Nephron (organoid): ENCODE measurements at regions not wholly inside any gene's neighbourhood (a gene's known extent, or its start where the extent isn't known, plus 50 kb on each side); places are given as distances from the start of the nearest gene placed in this dataset.

Source experiments
- H3K27ac Mint-ChIP-seq, 3 experiments: 2 replicates each; pipeline ENCODE4 v1.8.0; 2020; ENCODE audit warnings: mixed read lengths in 3 of 3, mild to moderate bottlenecking in 2 of 3, moderate library complexity in 1 of 3
- H3K27me3 Mint-ChIP-seq: 2 replicates; pipeline ENCODE4 v1.8.0; 2021; ENCODE audit warnings: low read depth, mild to moderate bottlenecking, moderate library complexity, mixed read lengths
- H3K36me3 Mint-ChIP-seq: 2 replicates; pipeline ENCODE4 v1.8.0; 2020; ENCODE audit warnings: low read depth, mixed read lengths
- H3K4me1 Mint-ChIP-seq: 2 replicates; pipeline ENCODE4 v1.8.0; 2020; ENCODE audit warnings: mixed read lengths
- H3K4me3 Mint-ChIP-seq, 3 experiments: 2 replicates each; pipeline ENCODE4 v1.8.0; 2020; ENCODE audit warnings: mild to moderate bottlenecking in 3 of 3, mixed read lengths in 3 of 3, moderate library complexity in 2 of 3
- H3K9me3 Mint-ChIP-seq: 2 replicates; pipeline ENCODE4 v1.8.0; 2020; ENCODE audit warnings: mixed read lengths
- TF ChIP-seq, protein P1 (sequence below), 3 experiments: fragments of 200-600 bp; sonication (generic); IDR thresholded peaks; one replicate each; pipeline ENCODE4 v1.5.0; 2021; ENCODE audit warnings: antibody characterized with exemption in 3 of 3; ENCODE audit not compliant: unreplicated experiment in 3 of 3

DNA sequence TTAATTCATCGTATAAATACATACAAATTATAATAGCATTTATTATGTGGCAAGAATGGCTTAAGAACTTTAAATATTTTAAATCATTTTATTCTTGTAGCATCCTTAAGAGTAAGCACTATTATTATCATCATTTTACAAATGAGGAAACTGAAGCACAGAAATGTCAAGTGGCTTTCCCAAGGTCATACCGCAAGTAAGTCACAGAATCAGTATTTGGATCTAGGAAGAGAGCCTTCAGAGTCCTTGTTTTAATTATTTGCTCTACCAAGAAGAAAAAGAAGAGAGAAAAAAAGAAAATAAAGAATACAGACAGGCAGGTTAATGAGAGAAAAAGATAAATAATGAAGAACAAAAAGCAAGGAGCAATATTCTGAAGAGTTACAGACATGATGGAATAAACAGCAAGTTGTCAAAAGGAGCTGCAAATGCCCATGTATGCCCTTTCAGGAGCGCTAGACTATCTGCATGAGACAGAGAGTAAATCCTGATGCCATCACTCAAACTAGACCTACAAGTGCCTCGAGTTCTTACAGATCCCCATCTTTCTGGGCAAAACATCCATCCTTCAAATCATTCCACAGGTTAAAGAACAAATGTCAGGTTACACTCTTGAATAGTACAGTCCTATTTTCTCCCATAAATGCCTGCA lies 57.8 kb upstream of the ETAA1 start:
- TF ChIP-seq, protein P1, sequence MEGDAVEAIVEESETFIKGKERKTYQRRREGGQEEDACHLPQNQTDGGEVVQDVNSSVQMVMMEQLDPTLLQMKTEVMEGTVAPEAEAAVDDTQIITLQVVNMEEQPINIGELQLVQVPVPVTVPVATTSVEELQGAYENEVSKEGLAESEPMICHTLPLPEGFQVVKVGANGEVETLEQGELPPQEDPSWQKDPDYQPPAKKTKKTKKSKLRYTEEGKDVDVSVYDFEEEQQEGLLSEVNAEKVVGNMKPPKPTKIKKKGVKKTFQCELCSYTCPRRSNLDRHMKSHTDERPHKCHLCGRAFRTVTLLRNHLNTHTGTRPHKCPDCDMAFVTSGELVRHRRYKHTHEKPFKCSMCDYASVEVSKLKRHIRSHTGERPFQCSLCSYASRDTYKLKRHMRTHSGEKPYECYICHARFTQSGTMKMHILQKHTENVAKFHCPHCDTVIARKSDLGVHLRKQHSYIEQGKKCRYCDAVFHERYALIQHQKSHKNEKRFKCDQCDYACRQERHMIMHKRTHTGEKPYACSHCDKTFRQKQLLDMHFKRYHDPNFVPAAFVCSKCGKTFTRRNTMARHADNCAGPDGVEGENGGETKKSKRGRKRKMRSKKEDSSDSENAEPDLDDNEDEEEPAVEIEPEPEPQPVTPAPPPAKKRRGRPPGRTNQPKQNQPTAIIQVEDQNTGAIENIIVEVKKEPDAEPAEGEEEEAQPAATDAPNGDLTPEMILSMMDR (IDR thresholded peaks at IDR 0.05; ENCODE audit: unreplicated experiment in 3 of 3) = no peak
- no peaks in the 10 kb centered on the region for H3K36me3 Mint-ChIP-seq
- H3K9me3 Mint-ChIP-seq = peaks cover 3% of the 10 kb centered on the region
- H3K4me3 Mint-ChIP-seq = no peak overlapping the region
- H3K4me1 Mint-ChIP-seq = no peaks in the 10 kb centered on the region
- no peaks in the 10 kb centered on the region for H3K27me3 Mint-ChIP-seq
- H3K27ac Mint-ChIP-seq = no peak overlapping the region

DNA sequence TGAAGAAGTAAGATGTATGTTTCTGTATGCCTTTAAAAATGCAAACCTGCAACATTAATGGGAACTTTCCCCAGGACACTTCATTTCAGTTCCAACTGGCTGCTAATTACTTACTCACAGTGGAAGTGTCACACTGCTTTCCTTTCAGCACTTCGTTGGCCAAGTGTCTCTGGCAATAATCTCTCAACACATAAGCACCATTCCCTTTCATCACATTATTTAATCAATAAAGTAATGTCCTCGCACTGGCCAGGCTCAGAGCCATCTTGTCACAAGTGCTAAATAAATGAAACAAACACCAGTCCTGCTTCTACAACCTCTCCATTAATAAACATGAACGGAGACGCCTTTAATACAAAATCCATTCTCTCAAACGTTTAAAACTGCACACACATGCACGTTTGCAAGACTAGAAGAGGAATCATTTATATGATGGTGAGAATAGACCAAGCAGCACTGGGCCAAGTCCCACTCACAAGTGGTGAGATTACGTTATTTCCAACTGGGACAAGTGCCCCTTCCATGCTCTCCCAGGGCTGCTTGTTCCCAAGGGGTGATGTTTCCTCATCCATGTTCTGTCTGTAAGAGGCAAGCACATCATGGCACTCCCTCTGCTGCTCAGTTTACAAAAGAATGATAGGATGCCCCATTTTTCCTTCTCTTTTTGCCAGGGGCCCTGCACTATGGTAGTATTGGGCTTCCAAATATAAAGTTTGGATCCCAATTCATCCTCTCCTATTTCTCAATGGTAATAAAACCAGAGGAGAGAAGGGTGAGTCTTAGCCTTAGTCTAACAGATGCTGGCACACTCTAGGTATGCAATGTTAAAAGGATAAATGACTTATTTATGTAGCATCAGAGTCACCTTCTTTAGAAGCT lies 56.8 kb upstream of the ETAA1 start:
- no peaks in the 10 kb centered on the region for H3K4me1 Mint-ChIP-seq
- no peaks in the 10 kb centered on the region for H3K27me3 Mint-ChIP-seq
- no peaks in the 10 kb centered on the region for H3K36me3 Mint-ChIP-seq
- H3K4me3 Mint-ChIP-seq = no peak overlapping the region
- no peak overlapping the region for H3K27ac Mint-ChIP-seq
- peaks cover 3% of the 10 kb centered on the region for H3K9me3 Mint-ChIP-seq
- TF ChIP-seq, protein P1 (IDR thresholded peaks at IDR 0.05; ENCODE audit: unreplicated experiment in 3 of 3) = no peak

DNA sequence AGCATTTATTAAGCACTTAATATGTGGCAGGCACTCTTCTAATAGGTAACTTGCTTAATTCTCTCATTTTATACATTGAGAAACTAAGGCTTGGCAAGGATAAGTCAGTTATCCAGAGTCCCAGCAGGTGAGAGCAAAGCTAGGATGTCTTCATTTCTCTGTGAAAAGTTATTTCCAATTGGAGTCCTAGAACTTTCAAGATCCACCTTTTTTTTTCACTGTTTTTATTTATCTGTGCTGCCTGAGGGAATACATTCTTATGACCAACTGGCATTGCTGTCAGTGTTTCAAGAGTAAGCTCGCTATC lies 56.2 kb upstream of the ETAA1 start:
- H3K4me1 Mint-ChIP-seq = no peaks in the 10 kb centered on the region
- H3K9me3 Mint-ChIP-seq = peaks cover 3% of the 10 kb centered on the region
- H3K27ac Mint-ChIP-seq = no peak overlapping the region
- H3K36me3 Mint-ChIP-seq = no peaks in the 10 kb centered on the region
- TF ChIP-seq, protein P1 (IDR thresholded peaks at IDR 0.05; ENCODE audit: unreplicated experiment in 3 of 3) = no peak
- H3K4me3 Mint-ChIP-seq = no peak overlapping the region
- H3K27me3 Mint-ChIP-seq = peaks cover 3% of the 10 kb centered on the region

DNA sequence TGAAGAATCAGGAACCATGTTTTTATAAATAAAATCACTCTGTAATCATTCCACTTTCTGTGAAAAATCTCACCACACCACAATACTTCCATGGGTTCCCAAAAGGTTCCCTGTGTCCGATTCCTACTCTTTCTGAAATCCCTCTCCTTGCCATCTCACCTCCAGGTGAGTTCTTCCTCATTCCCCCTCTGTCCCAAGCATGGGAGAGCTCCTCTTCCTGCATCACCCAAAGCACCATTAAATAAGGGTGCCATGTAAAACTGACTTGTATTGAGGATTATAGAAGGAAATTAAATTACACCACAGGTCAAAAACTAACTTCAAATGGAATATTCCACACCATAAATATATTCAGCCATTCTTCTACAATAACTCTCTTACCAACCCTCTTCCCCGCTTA lies 55.8 kb upstream of the ETAA1 start:
- TF ChIP-seq, protein P1 (IDR thresholded peaks at IDR 0.05; ENCODE audit: unreplicated experiment in 3 of 3) = no peak
- H3K36me3 Mint-ChIP-seq = no peaks in the 10 kb centered on the region
- no peak overlapping the region for H3K27ac Mint-ChIP-seq
- no peak overlapping the region for H3K4me3 Mint-ChIP-seq
- H3K27me3 Mint-ChIP-seq = peaks cover 4% of the 10 kb centered on the region
- H3K4me1 Mint-ChIP-seq = no peaks in the 10 kb centered on the region
- peaks cover 3% of the 10 kb centered on the region for H3K9me3 Mint-ChIP-seq

DNA sequence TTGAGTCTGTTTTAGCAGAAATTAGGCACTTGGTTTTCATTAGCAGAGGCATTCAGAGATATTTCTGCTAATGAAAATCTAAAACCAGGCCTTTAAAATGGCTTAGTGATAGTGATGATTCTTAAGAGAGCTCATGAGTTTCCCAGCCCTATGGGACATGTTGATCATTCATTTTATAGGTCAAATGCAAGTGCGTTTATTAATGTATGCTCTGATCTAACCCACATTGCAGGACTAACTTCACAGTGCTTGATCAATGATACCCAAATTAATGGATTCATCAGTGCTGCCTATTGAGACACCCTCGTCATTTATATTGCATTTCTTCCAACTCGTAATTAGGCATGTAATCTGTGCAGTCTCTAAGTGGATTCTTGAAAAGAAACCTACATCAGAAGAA lies 54.7 kb upstream of the ETAA1 start:
- Mint-ChIP-seq H3K9me3 (peaks cover 3% of the 10 kb centered on the region), H3K4me3 (no peak overlapping the region)

More for the DNA sequence above, 54.7 kb upstream of the ETAA1 start:
- no peaks in the 10 kb centered on the region for H3K4me1 Mint-ChIP-seq
- TF ChIP-seq, protein P1 (IDR thresholded peaks at IDR 0.05; ENCODE audit: unreplicated experiment in 3 of 3) = no peak
- peaks cover 7% of the 10 kb centered on the region for H3K27me3 Mint-ChIP-seq
- no peak overlapping the region for H3K27ac Mint-ChIP-seq
- no peaks in the 10 kb centered on the region for H3K36me3 Mint-ChIP-seq
